RKO (cell line): ENCODE measurements at regions not wholly inside any gene's neighbourhood (a gene's known extent, or its start where the extent isn't known, plus 50 kb on each side); places are given as distances from the start of the nearest gene placed in this dataset.

ENCODE experiments used
- DNase-seq: peaks from one replicate; pipeline ENCODE4 v3.0.0-alpha.2; 2016; ENCODE audit warnings: low spot score

DNA sequence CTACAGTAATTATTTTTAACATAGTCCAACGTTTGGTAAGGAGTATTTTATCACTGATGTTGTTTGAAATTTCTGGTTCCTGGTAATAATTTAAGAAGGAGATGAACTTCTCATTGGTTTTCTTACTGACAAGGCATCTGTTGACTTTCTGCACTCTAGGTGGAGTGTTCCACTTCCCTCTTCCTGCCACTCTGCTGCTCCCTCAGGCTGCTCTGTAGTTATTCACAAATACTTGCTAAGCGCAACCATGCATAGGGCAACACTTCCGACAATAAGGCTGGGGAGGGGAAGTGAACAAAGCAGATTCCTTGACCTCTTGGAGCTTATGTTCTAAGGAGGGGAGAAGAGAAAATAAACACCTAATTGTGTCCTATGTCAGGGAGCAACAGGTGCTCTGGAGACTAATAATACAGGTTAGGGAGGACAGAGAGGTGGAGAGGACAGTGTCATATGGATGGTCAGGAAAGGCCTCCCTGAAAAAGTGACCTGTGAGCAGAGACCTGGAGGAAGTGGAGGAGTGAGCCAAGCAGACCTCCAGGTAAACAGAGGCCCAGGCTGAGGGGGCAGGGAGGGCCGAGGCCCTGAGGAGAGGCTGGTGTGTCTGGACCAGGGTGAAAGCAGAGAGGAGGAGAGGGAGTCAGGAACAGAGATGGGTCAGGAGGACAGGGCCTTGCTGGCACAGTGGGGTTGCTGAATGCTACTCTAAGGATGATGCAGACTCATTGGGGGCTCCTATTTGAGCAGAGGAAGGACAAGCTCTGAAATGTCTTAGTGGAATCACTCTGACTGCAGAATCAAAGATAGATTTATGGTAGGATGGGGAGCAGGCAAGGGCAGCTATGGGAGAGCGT is 134.8 kb upstream of the SLC24A3 start:
- no peak for DNase-seq

DNA sequence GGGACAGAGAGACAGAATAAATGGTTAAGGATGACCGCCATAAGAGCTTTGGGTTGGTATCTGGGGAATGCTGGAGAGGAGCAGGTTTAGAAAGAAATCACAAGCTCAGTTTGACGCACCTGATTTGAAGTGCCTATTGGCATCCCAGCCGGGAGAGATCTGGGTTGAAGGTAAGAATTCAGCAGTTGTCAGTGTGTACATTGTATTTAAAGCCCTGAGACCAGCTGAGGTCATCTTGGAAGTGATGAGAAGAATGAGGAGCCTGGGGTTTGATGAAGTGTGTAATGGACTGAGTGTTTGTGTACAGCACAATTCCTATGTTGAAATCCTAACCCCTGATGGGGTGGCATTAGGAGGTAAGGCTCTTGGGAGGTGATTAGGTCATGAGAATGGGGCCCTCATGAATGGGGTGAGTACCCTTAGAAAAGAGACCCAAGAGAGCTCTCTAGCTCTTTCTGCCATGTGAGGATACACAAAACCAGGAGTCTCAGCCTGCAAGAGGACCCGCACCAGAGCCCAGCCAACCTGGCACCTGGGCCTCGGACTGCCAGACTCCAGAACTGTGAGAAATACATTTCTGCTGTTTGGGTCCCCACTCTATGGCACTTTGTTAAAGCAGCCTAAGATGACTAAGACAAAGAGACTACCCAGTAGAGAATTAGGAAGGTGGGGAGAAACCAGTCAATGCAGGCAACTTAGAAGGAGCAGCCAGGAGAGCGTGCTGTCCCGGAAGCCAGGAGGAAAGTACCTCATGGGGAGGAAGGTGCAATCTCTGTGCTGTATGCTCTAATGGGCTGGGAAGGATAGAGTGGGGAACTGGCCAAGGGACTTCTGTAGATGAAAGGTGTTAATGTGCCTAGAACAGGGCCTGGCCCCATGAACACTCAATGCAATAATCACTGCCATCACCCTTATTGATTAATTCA is 133.7 kb upstream of the SLC24A3 start:
- DNase-seq: no peak

DNA sequence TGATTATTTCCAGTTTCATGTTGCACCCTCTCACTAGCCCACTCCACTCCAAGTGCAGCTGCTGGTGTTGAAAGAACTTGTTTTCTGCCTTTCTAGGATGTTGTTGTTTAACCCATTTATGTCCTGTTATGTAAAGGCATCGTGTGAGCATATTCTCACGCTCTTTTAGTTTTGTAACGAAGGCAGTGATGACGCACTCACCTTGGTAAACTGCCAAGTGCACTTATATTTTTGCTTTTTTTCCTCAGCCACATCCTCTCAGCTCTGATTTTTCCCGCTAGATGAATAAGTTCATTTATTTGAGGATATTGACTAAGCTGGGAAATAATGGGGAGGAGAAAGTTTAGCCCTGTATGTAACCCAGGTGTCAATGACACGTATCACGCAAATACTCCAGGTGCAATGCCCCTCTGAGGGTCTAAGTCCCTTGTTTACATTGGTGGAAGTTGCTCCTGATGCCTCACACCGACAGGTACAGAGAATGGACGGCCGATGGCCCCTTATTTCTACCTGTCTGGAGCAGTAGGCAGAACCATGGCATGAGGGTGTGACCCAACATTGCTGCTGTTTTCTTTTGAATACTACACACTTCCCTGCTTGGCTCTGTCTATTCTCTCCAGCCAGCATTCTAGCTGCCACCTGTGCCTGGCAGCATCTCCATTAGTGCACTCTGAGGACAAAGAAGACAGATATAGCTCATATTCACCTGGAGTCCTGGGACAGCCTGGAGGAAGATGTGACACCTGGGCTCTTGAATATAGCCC is 132.7 kb upstream of the SLC24A3 start:
- DNase-seq: no peak

DNA sequence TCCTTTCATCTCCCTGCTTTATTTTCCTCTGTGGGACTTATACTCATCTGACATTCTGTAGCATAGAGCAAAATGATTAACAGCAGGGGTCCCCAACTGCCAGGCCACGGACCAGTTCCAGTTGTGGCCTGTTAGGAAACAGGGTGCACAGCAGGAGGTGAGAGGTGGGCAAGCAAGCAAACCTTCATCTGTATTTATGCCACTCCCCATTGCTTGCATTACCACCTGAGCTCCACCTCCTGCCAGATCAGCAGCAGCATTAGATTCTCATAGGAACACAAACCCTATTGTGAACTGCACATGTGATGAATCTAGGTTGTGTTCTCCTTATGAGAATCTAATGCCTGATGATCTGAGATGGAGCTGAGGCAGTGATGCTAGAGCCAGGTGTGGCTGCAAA is 130.5 kb upstream of the SLC24A3 start:
- no peak for DNase-seq

DNA sequence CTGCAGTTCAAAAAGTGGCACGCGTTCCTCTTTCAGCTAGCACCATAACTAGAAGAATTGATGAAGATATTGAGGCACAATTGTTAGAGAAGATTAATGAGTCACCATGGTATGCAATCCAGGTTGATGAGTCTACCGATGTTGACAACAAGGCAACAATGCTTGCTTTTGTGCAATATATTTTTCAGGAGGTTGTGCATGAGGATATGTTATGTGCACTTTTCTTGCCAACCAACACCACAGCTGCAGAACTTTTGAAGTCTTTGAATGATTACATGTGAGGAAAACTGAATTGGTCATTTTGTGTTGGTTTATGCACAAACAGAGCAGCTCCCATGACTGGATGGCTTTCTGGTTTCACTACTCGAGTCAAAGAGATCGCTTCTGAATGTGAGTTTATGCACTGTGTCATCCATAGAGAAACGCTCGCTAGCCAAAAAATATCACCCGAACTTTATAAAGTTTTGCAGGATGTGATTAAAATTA is 129.3 kb upstream of the SLC24A3 start:
- no peak for DNase-seq

DNA sequence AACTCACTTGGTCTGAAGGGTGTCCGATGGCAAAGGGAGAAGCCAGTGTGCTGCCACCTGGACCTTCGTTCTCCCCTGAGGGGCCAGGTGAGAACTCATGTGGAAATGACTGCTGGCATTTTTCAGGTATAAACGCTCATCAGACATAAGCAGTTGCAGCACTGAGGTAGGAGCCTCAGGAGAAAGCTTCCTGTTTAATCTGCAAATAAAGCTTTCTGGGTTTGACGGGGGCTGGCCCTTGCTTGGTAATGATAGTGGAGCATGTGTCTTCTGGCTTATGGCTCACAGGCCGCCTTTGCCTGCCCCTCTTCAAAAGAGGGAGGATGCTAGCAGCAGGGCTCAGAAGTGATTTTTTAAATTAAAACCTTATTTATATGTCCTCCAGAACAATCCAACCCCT is 122.1 kb upstream of the SLC24A3 start:
- DNase-seq: no peak

DNA sequence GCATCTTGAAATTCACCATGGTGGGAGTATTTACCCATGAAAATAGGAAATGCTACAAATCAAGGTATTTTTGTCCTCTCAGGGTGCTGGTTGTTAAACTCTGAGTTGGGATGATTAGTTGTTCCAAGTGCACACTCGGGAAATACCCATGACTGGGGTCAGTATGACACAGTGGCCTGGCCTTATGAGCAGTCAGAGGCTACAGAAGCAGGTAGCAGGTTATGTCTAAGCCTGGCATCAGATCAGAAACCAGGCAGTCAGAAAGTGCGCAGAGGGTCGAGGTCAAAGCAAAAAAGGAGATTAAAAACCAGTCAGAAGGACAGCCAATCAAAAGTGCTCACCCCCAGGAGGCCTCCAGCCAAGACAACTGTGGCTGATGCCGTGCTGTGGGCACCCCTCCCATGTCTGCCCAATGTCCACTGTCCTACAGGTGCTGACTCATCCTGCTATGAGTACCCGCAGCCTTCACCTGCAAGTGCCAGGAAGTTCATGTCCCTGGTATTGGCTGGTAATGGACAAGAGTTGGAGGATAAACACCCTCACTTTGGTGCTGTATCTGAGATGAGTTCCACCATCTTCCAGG is 117.4 kb upstream of the SLC24A3 start:
- DNase-seq: no peak

DNA sequence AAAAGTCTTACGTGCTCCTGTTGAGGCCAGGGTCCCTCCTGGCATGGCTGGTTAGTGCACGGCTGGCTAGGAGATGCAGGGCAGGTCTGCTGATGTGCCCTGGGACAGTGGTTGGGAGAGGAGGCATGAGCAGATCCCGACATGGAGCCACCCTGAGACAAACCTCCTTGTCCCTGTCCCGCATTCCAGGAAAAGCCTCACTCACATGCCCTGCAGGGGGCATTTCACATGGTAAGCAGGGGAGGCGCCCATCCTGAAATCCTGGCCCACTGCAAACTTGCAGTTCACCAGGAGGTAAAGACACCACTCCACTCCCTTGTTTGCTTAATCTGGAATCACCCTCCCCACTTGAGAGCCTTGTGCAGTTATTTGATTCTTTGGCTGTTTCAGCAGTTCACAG is 116.7 kb upstream of the SLC24A3 start:
- no peak for DNase-seq

DNA sequence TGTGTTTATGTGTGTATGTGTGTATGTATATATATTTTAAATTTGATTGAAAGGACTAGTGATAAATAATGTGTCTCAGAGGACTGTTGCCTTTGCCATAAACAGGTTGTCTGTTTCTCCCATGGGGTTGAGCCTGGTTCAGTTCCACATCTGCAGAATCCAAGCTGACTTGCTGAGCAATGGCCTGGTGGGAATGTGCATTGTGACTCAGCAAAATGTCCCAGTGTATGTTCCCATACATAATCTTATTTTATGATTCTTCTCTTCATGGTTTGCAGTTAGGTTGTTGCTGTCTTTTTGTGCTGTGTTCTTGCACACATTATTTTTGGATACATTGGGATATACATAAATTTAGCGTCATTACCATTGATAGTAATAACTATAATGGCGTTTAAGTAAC is 115.6 kb upstream of the SLC24A3 start:
- no peak for DNase-seq

DNA sequence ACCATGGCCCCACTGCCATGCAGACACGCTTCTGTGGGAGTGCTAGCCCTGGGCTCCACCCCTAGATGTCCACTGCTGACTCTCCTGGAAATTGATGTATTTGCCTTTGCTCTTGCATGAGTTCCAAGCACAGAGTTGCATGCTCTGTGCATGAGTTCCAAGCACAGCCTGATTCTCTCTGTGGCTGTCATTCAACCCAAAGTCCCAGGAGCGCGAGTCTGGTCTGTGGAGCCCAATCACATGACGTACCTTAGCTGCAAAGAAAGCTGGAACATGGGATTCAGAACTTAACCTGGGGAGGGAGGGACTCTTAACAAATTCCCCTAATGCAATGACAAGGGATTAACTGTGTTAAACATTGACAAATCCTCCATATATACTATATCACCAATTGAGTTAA is 114.3 kb upstream of the SLC24A3 start:
- no peak for DNase-seq

DNA sequence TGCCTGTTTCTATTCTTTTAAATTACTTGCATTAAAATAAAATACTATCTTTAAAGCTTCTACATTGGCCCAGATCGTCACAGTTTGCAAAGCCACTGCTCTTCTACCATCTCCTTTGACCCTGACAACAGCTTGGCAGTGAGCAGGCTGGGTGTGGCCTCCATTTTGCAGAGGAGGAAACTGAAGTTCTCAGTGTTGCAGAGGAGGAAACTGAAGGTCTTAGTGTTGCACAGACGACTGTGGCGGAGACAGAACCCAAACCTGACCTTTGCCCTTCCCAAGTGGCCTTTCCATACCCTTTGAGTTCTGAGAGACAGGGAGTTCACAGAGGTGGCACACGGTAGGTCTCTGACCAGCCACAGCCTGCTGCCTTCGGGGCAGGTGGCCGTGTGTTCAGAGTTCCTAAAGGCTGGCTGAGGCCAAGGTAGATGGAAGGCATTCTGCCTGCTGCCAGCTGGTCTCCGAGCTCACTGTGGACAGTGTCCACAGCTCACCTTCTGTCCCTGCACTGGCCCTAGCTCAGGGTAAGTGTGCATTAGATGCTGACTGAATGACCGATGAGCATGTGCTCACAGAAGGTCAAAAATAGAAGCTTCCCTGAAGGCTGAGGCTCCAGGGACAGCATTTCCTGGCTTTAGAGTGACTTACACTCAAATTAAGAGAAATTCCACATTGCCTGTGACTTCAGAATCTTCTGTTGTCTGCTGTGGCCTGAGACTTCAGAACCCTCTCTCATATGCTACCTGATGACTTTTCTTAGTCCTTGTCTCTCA is 113.5 kb upstream of the SLC24A3 start:
- no peak for DNase-seq

DNA sequence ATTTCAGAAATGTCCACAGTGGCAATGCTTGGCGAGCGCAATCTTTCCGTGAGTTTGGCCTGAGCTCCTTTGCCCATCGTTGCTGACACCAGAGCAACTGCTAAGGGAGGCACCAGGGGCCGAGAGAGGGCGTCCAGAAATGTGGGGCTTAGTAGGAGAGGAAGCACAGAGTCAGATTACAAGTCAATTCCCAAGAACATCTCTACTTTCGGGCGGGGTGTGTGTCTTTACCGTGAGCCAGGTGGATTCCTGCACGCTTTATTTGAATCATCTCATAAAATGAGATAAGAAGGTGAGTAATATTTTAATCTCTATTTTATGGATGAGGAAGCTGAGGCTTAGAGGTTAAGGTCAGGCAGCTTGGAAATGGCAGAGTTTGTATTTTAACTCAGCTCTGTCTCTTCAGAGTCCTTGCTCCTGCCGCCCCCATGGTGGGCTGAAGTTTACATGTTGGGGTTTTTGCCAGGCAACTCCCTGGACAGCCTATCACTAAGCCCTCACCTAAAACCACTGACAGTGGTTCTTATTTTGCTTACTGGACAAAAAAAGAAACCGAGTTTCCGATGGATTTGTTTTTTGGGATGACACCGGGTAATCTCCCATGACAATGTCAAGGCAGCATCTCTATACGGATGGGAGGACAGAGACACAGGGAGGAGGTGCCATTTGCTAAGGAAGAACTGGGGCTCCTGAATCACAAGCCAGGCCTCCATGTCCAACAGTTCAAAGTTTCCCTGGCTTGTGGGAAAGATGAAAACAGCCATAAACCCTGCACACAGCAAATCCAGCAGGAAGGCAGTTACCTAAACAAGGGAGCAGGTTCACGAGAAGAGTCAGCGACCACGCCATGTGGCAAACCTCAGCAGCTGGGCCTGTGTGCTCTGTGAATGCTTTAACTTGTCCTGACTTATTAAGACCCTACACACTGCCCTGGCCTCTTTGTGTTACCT is 112.6 kb upstream of the SLC24A3 start:
- DNase-seq: no peak

DNA sequence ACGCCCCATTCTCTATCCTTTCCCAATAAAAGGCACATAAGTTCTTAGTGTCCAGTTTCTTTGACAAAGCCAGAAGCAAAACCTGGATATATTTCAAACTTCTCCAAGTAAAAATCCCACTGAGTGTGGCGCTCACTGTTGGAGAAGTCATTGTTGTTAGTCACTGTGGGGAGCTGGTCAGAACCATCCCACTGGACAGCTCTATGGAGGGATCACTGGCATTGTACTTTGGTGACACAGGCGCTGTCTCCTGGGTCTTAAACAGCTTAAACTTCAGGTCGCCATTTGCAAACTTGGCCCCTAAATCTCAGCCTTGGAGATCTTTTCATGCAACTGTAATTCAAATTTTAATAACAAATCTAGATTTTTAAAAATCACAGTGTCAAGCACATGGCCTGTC is 111.5 kb upstream of the SLC24A3 start:
- DNase-seq: no peak

DNA sequence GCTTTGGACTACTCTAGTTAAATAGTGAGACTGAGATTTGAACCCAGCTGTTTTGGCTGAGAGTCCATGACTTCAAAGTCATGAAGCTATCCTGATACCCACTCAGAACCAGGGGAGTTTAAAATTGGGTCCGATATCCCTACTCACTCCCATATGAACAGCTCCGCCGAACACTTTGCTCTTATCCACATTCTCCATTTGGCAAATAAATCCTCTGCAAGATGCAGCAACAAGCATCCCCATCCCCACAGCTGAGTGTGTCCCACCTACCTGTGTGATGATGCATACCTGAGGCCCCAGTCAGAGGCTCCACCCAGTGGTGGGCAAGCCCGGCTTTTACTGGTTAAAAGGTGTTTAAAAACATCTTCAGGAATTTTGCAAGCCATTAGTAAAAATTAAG is 108.3 kb upstream of the SLC24A3 start:
- no peak for DNase-seq

DNA sequence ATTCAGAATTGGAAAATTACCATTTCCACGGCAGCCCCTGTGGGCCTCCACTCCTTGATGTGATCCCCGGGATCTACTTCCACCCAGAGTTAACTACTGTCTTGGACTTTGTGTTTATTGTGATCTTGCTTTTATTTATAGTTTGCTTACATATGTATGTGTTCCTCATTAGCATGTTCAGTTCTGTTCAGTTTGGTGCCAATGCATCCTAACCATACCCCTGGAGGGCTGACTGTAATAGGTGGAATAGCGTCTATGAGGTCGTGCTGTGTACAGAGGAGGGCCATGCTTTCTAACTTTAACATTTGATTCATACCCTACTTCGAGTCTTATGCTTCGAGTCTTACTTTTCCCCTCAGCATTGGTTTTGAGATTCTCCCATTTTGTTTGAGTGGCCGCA is 104.3 kb upstream of the SLC24A3 start:
- no peak for DNase-seq

DNA sequence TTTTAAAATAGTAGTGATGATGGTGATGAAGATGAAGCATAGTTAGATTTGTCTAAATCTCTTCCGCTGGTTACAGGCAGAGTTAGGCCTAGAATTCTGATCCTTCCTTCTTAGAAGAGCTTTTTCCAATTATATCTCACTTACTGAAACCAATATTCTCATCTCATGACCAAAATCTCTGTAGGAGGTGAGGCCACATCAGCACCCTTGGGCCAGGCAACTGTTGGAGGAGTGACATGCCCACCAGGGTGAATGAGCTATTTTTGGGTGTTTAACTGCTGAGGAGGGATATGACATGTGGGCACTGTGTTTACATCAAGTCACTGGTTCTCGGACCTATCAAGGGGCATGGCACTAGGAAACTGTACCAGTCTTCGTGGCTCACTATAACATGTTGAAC is 102.2 kb upstream of the SLC24A3 start:
- DNase-seq: no peak

DNA sequence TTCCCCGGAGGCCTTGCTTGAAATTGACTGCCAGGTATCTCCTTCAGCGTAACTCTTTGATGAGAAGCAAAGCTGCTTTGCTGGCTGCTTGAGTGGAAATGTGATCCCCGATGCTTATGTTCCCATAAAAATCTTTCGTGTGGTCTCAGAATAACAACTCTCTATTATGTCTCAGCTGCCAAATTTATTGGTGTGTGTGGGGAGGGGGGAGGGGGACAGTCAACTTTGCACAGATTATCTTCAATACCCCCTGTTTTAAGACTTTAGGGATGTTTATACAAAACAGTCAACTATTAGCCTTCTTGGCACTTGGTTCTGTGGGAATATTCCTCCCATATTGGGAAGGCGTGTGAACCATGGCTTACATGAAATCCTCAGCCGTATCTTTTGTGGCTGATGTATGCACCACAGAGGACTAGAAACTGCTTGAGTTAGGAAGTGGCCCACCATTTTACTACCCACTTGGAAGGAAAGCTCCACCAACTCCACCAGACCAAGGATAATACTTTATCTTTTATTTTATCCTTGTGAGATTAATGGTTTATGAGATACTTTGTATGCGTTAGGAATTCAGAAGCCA is 101.5 kb upstream of the SLC24A3 start:
- DNase-seq: no peak

DNA sequence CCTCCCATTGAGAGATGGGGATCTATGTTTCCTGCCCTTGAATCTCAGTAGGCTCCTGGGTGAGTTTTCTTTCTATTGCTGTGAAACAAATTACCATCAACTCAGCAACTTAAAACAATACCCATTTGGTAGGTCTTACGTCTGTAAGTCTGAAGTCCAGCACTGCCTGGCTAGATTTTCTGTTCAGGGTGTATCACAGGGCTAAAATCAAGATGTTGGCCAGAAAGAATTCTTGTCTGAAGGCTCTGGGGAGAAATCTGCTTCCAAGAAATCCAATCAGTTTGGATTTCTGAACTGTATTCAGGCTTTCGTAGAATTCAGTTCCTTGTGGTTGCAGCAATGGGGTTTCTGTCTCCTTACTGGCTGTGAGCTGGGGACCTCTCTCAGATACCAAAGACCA is 99.6 kb upstream of the SLC24A3 start:
- DNase-seq: no peak

DNA sequence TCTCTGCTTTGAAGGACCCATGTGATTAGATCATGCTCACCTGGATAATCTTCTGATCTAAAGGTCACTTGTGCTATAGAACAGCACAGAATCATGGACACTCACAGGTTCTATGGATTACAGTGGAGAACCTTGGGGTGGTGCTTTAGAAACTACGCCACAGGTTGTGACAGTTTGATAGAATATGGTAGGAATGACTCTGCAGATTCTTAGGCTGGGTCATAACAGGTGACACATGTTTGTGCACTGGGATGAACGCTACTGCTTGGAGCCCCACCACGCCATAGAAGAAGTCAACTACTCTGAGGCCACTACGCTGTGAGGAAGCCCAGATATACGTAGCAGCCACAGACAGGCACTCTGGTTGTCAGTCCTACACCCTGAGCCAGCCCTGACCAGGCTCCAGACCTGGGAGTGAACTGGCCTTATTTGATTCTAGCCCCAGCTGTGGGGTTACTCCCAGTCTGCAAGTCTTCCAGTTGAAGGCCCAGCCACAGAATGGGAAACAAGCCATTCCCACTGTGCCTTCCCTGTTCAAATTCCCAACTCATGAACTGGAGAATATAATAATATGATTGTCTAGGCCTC is 99.0 kb upstream of the SLC24A3 start:
- no peak for DNase-seq
